Astrocyte of the spinal cord (primary cell): ENCODE measurements at regions not wholly inside any gene's neighbourhood (a gene's known extent, or its start where the extent isn't known, plus 50 kb on each side); places are given as distances from the start of the nearest gene placed in this dataset.

Experiments used
- DNase-seq: peaks from one replicate; pipeline ENCODE4 v3.0.0; 2011; ENCODE audit warnings: low read depth, low spot score
- H3K4me3 ChIP-seq: 2 replicates; pipeline ENCODE4 v1.5.1; 2011; ENCODE audit warnings: low read depth, mild to moderate bottlenecking, low read length, moderate library complexity
- CTCF ChIP-seq: IDR thresholded peaks from 2 replicates; pipeline ENCODE4 v1.5.1; 2012; ENCODE audit warnings: low read depth, mild to moderate bottlenecking, low read length, inconsistent platforms
- in situ Hi-C: cut with HindIII; loops from 2 replicates; pipeline ENCODE4 v1.10.0; 2017; ENCODE audit warnings: low sequenced_read_pairs

GRCh38 chr3:188951734-188952133 lies 220.0 kb upstream of the TPRG1 start:
- TF ChIP-seq CTCF, result no peak
- H3K4me3 ChIP-seq, result no peak overlapping the region
- DNase-seq, result no peak
- in situ Hi-C loops, result loop anchor here (5.0 kb wide), 1 partner anchor 1209 kb away; no protein-coding TSS in a partner anchor

- peak; percentile 91 for DNase-seq
- peak; percentile 92 for TF ChIP-seq CTCF
- in situ Hi-C loops, result loop anchor here (5.0 kb wide), 1 partner anchor 1212 kb away; no protein-coding TSS in a partner anchor
- H3K4me3 ChIP-seq, result no peak overlapping the region
Observed at GRCh38 chr3:188954590-188955208, 217.1 kb upstream of the TPRG1 start.

GRCh38 chr3:188955919-188956318 lies 215.9 kb upstream of the TPRG1 start:
- H3K4me3 ChIP-seq, result no peak overlapping the region
- in situ Hi-C loops, result no loop called here
- TF ChIP-seq CTCF, result no peak

GRCh38 chr3:188956839-188957489 lies 214.8 kb upstream of the TPRG1 start:
- peak; percentile 80 for DNase-seq
- TF ChIP-seq CTCF, result peak; percentile 79
- H3K4me3 ChIP-seq, result no peak overlapping the region
- in situ Hi-C loops, result no loop called here

More at GRCh38 chr3:188955919-188956318, 215.9 kb upstream of the TPRG1 start:
- DNase-seq, result no peak

- no peak for TF ChIP-seq CTCF
- DNase-seq, result no peak
- in situ Hi-C loops, result no loop called here
Observed at GRCh38 chr3:188959013-188959412, 212.8 kb upstream of the TPRG1 start.

GRCh38 chr3:188962253-188963247 lies 209.2 kb upstream of the TPRG1 start:
- TF ChIP-seq CTCF, result no peak
- DNase-seq, result no peak
- no peak overlapping the region for H3K4me3 ChIP-seq
- in situ Hi-C loops, result no loop called here

More at GRCh38 chr3:188959013-188959412, 212.8 kb upstream of the TPRG1 start:
- H3K4me3 ChIP-seq, result no peak overlapping the region
